SK-N-MC (cell line): ENCODE measurements at regions not wholly inside any gene's neighbourhood (a gene's known extent, or its start where the extent isn't known, plus 50 kb on each side); places are given as distances from the start of the nearest gene placed in this dataset.

Experiments used
- DNase-seq: peaks from one replicate; pipeline ENCODE4 v3.0.0-alpha.2; 2011; ENCODE audit warnings: low read depth, low spot score
- H3K27ac ChIP-seq: fragments of 200-600 bp; sonication (generic); 2 replicates; pipeline ENCODE4 v1.5.1; 2016; ENCODE audit warnings: mixed run types
- H3K36me3 ChIP-seq: fragments of 200-600 bp; sonication (generic); 2 replicates; pipeline ENCODE4 v1.6.1; 2017; ENCODE audit warnings: antibody characterized with exemption, low read length, mixed read lengths; ENCODE audit not compliant: insufficient read depth
- H3K4me3 ChIP-seq: fragments of 200-600 bp; sonication (generic); 2 replicates; pipeline ENCODE4 v1.5.1; 2016
- H3K9ac ChIP-seq: fragments of 200-600 bp; sonication (generic); 2 replicates; pipeline ENCODE4 v1.8.0; 2017; ENCODE audit warnings: mixed run types, mixed read lengths; ENCODE audit not compliant: insufficient read length
- H3K9me3 ChIP-seq: fragments of 200-600 bp; sonication (generic); 2 replicates; pipeline ENCODE4 v1.6.1; 2017; ENCODE audit warnings: low read depth, mild to moderate bottlenecking, antibody characterized with exemption, low read length, moderate library complexity, mixed read lengths
- EZH2 ChIP-seq: fragments of 200-600 bp; sonication (generic); IDR thresholded peaks from one replicate; pipeline ENCODE4 v1.6.1; 2017; ENCODE audit warnings: antibody characterized with exemption
- FOXP2 ChIP-seq: optimal IDR thresholded peaks from 2 replicates; pipeline ENCODE3; 2011; ENCODE audit warnings: mild to moderate bottlenecking, moderate library complexity; ENCODE audit not compliant: insufficient read depth; ENCODE audit errors: extremely low read length, control extremely low read depth
- POLR2AphosphoS5 ChIP-seq: IDR thresholded peaks from 2 replicates; pipeline ENCODE4 v1.6.1; 2012; ENCODE audit warnings: mild to moderate bottlenecking, low read depth, low read length, borderline replicate concordance

DNA sequence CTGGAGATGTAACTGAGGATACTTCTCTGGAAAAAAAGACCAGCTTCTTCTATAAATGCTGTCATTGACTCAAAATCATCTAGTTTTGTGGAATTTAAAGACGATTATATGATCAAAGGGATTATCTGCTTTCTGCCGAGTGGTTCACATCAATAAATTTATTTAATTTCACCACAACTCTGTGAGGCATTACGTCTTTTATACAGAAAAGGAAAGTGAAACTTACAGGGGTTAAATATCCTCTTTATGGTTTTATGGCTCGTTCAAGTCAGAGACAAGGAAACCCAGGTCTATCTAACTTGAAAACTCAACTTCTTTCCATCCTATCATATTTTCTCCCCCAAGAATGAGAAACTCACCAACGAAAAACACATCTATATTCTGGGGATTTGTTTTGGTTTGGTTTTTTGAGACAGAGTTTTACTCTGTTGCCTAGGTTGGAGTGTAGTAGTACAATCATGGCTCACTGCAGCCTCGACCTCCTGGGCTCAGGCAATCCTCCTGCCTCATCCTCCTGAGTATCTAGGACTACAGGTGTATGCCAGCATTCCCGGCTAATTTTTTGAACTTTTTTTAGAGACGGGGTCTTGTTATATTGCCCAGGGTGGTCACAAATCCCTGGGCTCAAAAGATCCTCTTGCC is 377.9 kb upstream of the EMCN start:
- DNase-seq = no peak
- Histone ChIP-seq H3K36me3 (no peaks in the 10 kb centered on the region), H3K9me3 (no peaks in the 10 kb centered on the region; the same call in 1 of the 2 replicates), H3K4me3 (no peak overlapping the region), H3K9ac (no peak overlapping the region), H3K27ac (no peak overlapping the region)
- TF ChIP-seq EZH2 = no peak
- TF ChIP-seq FOXP2 = no peak
- no peak for TF ChIP-seq POLR2AphosphoS5

DNA sequence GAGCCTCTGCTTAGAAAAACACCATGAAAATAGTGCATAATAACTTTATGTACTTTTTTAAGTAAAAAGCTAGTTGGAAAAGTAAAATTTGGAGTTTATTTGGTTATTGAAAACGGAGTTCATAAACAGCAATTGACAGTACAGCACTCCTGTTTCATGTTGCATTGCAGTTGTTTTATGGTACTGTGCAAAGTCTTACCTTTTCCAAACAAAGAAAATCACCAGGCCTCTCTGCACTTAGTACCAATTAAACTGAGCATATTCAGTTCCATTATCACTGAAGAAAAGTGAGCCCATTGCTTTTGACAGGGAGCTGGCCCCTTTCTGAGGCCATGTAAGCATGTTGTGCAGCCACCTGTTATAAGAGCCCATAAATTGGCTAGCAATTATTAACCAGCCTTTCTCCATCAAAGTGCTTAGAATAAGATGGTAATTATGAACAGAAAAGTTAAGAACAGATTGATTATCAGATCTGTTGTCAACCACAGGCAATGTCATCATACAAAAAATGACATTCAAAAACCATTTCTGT is 376.6 kb upstream of the EMCN start:
- no peaks in the 10 kb centered on the region; the same call in 1 of the 2 replicates for H3K9me3 ChIP-seq
- TF ChIP-seq FOXP2 (no peak), EZH2 (no peak), POLR2AphosphoS5 (no peak)
- H3K9ac ChIP-seq = no peak overlapping the region
- H3K36me3 ChIP-seq = no peaks in the 10 kb centered on the region
- DNase-seq = no peak
- no peak overlapping the region for H3K27ac ChIP-seq
- H3K4me3 ChIP-seq = no peak overlapping the region

DNA sequence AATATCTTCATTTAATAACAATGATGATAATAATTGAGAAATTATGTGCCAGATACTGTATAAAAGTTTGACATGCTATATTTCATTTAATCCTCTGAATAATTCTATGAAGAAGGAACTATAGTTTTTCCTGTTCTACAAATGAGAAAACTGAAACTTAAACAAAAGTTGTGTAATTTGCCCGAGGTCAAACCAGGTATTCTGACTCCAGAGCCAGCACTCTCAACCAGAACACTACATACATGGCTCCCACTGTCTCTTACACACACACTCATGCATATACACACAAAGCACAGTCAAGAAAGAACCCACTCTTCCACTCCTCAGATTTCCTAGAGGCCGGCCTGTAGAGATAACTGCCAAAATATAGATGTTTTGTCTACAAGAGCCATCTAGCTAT is 374.0 kb upstream of the EMCN start:
- TF ChIP-seq POLR2AphosphoS5 (no peak), FOXP2 (no peak), EZH2 (no peak)
- Histone ChIP-seq H3K27ac (no peak overlapping the region), H3K9ac (no peak overlapping the region), H3K36me3 (no peaks in the 10 kb centered on the region), H3K9me3 (no peaks in the 10 kb centered on the region; the same call in 1 of the 2 replicates), H3K4me3 (no peak overlapping the region)
- no peak for DNase-seq

DNA sequence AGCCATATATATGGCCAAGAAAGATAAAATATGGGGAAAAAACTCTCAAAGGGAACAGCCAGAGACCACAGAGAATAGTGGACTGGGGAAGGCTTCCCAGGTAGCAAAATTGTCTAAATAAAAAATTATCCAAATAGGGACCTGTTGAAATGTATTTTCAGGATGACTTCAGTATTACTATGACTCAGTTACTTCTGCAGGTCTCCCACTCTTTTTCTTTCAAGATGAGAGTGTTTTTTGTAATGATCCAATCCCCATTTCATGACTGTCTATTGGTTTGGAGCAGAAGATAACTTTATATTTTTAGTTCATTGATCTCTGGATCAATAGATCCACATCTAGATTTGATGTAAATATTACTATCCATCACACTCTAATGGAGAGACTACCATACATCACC is 372.1 kb upstream of the EMCN start:
- no peaks in the 10 kb centered on the region for H3K36me3 ChIP-seq
- H3K4me3 ChIP-seq = no peak overlapping the region
- no peak overlapping the region for H3K9ac ChIP-seq
- DNase-seq = no peak
- no peak overlapping the region for H3K27ac ChIP-seq
- TF ChIP-seq POLR2AphosphoS5 (no peak), EZH2 (no peak), FOXP2 (no peak)
- no peaks in the 10 kb centered on the region; the same call in none of the 2 replicates for H3K9me3 ChIP-seq

DNA sequence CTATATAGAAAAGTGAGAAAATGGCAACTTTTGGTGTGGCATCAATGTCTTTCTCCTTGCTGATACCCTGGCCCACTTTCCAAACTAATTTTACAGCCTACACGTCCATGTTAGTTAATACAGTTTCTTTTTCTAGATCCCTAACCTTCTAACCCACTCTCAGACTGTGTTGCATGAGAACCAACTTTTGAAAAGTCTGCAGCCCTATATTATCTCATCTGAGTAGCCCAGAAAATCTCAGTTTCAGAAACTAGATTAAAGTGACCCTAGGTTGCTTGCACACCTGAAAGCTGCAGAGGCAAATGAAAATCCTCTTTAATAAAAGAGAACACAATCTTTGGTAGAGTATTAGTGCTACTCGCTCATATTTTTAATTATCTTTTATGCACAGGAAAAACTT is 371.6 kb upstream of the EMCN start:
- no peak for DNase-seq
- H3K9me3 ChIP-seq = no peaks in the 10 kb centered on the region; the same call in 1 of the 2 replicates

DNA sequence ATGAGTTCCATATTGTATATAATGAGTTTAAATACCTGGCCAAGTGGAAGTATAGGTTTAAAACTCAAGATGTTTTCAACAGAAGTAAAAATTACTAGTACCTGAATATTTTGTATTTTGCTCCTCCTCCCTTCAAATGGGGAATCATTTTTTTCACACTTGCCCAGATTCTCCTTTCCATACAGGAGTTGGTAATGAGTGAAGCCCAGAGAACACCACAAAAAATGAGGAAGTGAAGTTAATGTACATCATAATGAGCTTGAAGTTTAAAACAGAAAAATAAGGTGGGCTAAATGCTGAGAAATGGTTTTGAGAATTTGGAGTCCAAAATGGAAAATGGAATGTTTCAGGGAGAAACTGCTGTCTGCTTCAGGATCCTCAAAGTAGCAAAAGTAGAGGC is 364.8 kb upstream of the EMCN start:
- DNase-seq = no peak
- Histone ChIP-seq H3K27ac (no peak overlapping the region), H3K4me3 (no peak overlapping the region), H3K9me3 (no peaks in the 10 kb centered on the region; the same call in 1 of the 2 replicates), H3K36me3 (no peaks in the 10 kb centered on the region), H3K9ac (no peak overlapping the region)
- no peak for TF ChIP-seq FOXP2
- TF ChIP-seq POLR2AphosphoS5 = no peak
- TF ChIP-seq EZH2 = no peak

More for the DNA sequence above, 371.6 kb upstream of the EMCN start:
- Histone ChIP-seq H3K4me3 (no peak overlapping the region), H3K9ac (no peak overlapping the region), H3K27ac (no peak overlapping the region), H3K36me3 (no peaks in the 10 kb centered on the region)
- TF ChIP-seq EZH2 (no peak), FOXP2 (no peak)

DNA sequence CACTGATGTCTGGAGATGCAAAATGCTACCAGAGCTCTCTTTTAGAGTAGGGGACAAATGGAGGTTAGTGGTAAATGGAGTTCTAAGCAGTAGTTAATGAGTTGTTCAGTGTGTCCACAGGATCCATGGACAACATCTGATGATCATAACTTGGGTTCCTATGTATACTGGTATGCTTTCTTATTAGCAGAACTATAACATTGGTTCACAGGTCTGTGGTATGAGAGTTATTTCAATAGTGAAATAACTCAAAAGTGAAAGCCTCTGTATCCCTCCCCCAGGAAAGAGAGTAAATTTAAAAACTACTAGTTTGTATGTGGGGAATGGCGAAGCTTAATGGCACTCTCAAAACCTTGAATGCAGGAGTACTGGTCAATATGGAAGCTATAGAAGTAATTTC is 363.5 kb upstream of the EMCN start:
- H3K36me3 ChIP-seq = no peaks in the 10 kb centered on the region
- no peak overlapping the region for H3K4me3 ChIP-seq
- no peak overlapping the region for H3K27ac ChIP-seq
- H3K9ac ChIP-seq = no peak overlapping the region
- TF ChIP-seq FOXP2 (no peak), POLR2AphosphoS5 (no peak), EZH2 (no peak)
- no peaks in the 10 kb centered on the region; the same call in 1 of the 2 replicates for H3K9me3 ChIP-seq
- DNase-seq = no peak

DNA sequence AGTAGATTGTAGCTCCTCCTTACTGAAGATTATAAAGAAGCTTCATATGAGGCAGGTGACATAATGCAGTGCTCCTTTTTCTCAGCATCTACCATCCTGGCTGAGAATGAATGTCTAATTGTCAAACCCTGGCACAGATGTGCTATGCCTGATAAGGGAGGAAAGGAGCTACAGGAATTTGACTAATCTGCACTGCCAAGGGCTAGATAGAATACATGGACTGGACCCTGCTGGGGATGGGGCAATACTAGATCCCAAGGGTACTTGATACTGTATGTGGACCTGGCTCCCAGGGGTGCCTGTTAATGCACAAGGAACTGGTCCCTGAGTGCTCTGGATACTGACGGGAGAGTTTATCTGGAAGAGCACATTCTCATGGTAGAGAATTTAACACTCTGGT is 362.2 kb upstream of the EMCN start:
- Histone ChIP-seq H3K27ac (no peak overlapping the region), H3K36me3 (no peaks in the 10 kb centered on the region), H3K4me3 (no peak overlapping the region), H3K9me3 (no peaks in the 10 kb centered on the region), H3K9ac (no peak overlapping the region)
- DNase-seq = no peak
- TF ChIP-seq POLR2AphosphoS5 (no peak), FOXP2 (no peak), EZH2 (no peak)

DNA sequence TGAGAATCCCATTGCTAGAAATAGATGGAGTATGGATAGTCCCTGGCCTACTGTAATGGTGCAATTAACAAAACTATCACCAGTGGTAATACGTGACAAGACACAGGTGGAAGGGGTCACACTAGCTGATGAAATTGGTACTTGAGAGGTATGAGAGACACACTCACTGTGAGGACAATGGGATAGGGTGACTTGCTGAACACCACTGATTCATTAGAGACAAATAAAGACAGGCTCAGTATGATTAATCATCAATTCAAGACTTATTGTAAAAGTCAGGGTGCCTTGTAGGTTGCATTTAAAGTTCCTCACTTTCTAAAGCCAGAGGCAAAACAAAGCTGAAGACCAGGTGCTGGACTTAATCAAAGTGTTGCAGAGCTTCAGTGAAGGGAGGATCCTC is 361.6 kb upstream of the EMCN start:
- no peak for TF ChIP-seq EZH2
- no peak for TF ChIP-seq FOXP2
- no peak for TF ChIP-seq POLR2AphosphoS5
- H3K27ac ChIP-seq = no peak overlapping the region
- H3K9ac ChIP-seq = no peak overlapping the region
- H3K9me3 ChIP-seq = no peaks in the 10 kb centered on the region
- no peak for DNase-seq
- no peak overlapping the region for H3K4me3 ChIP-seq
- H3K36me3 ChIP-seq = no peaks in the 10 kb centered on the region
